Astrocyte (in vitro differentiated cells and primary cell): ENCODE measurements at regions not wholly inside any gene's neighbourhood (a gene's known extent, or its start where the extent isn't known, plus 50 kb on each side); places are given as distances from the start of the nearest gene placed in this dataset.

Experiments used
- DNase-seq: peaks from one replicate; pipeline ENCODE4 v3.0.0-alpha.2; 2010; ENCODE audit warnings: low read depth
- FAIRE-seq: peaks from 2 replicates; lab custom pipeline; 2011; peaks lifted over from hg19 to GRCh38; lab: Jason Lieb, UNC
- H2AFZ ChIP-seq: 2 replicates; pipeline ENCODE4 v1.6.0; 2012; ENCODE audit warnings: low read depth, low read length, inconsistent platforms
- H3K27ac ChIP-seq: 2 replicates; pipeline ENCODE4 v1.5.1; 2011; ENCODE audit warnings: low read depth, low read length, inconsistent platforms
- H3K27me3 ChIP-seq: 2 replicates; pipeline ENCODE4 v1.6.0; 2011; ENCODE audit warnings: low read length, inconsistent platforms; ENCODE audit not compliant: insufficient read depth
- H3K36me3 ChIP-seq: 2 replicates; pipeline ENCODE4 v1.5.1; 2011; ENCODE audit warnings: low read length, inconsistent platforms; ENCODE audit not compliant: insufficient read depth
- H3K4me1 ChIP-seq: 2 replicates; pipeline ENCODE4 v1.5.1; 2011; ENCODE audit warnings: low read length, inconsistent platforms; ENCODE audit not compliant: insufficient read depth
- H3K4me2 ChIP-seq: 2 replicates; pipeline ENCODE4 v1.6.0; 2012; ENCODE audit warnings: low read length, inconsistent platforms
- H3K4me3 ChIP-seq: 2 replicates; pipeline ENCODE4 v1.5.1; 2011; ENCODE audit warnings: low read depth, mild to moderate bottlenecking, low read length, inconsistent platforms; ENCODE audit not compliant: insufficient read depth
- H3K79me2 ChIP-seq: 2 replicates; pipeline ENCODE4 v1.6.0; 2012; ENCODE audit warnings: mild to moderate bottlenecking, low read length, inconsistent platforms; ENCODE audit not compliant: insufficient read depth
- H3K9ac ChIP-seq: 2 replicates; pipeline ENCODE4 v1.6.0; 2012; ENCODE audit warnings: mild to moderate bottlenecking, low read length, inconsistent platforms
- H3K9me3 ChIP-seq: 2 replicates; pipeline ENCODE4 v1.5.1; 2012; ENCODE audit warnings: low read depth, mild to moderate bottlenecking, low read length, inconsistent platforms; ENCODE audit not compliant: insufficient read depth
- H4K20me1 ChIP-seq: 2 replicates; pipeline ENCODE4 v1.6.0; 2012; ENCODE audit warnings: low read length, inconsistent platforms; ENCODE audit not compliant: insufficient read depth
- H3K27ac Mint-ChIP-seq: one replicate; pipeline ENCODE4 v1.8.0; 2021; ENCODE audit warnings: mild to moderate bottlenecking, mixed read lengths; ENCODE audit not compliant: unreplicated experiment
- H3K27me3 Mint-ChIP-seq: one replicate; pipeline ENCODE4 v1.8.0; 2021; ENCODE audit warnings: low read depth, mixed read lengths; ENCODE audit not compliant: unreplicated experiment
- H3K36me3 Mint-ChIP-seq: one replicate; pipeline ENCODE4 v1.8.0; 2021; ENCODE audit warnings: low read depth, mixed read lengths; ENCODE audit not compliant: unreplicated experiment
- H3K4me1 Mint-ChIP-seq: one replicate; pipeline ENCODE4 v1.8.0; 2021; ENCODE audit warnings: low read depth, mixed read lengths; ENCODE audit not compliant: unreplicated experiment
- H3K4me3 Mint-ChIP-seq: one replicate; pipeline ENCODE4 v1.8.0; 2021; ENCODE audit warnings: mild to moderate bottlenecking, moderate library complexity, mixed read lengths; ENCODE audit not compliant: unreplicated experiment
- H3K9me3 Mint-ChIP-seq: one replicate; pipeline ENCODE4 v1.8.0; 2021; ENCODE audit warnings: mild to moderate bottlenecking, mixed read lengths; ENCODE audit not compliant: unreplicated experiment
- EZH2 ChIP-seq: IDR thresholded peaks from 2 replicates; pipeline ENCODE4 v1.6.1; 2012; ENCODE audit warnings: mild to moderate bottlenecking, low read length, inconsistent platforms; ENCODE audit not compliant: insufficient read depth
- TF ChIP-seq, protein P1 (sequence below): IDR thresholded peaks from 2 replicates; pipeline ENCODE4 v1.5.1; 2011; ENCODE audit warnings: low read depth, mild to moderate bottlenecking, inconsistent platforms, low read length, moderate library complexity; ENCODE audit not compliant: insufficient read depth

DNA sequence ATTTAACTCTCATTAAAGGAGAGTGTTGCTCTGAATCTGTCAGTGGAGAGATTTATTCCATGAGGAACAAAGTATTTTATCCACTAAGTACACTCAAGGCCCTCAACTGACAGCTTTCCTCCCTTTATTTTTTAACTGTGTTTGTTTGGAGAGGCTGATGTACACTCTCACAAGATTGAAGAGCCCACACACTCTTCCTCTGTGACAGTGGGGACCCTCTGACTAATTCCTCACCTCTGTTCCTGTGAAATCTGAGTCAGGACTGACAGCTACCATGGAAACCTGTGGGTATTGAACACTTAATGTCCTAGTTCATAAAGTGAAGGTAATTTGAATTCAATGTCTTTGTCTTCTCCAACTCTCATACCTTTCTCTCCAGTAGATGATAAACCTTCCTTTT, 189.8 kb upstream of the PITRM1 start:
- Mint-ChIP-seq H3K9me3 (peaks cover 30% of the 10 kb centered on the region), H3K4me1 (no peaks in the 10 kb centered on the region), H3K27ac (no peak overlapping the region), H3K4me3 (no peak overlapping the region), H3K27me3 (no peaks in the 10 kb centered on the region), H3K36me3 (peaks cover 2% of the 10 kb centered on the region)
- DNase-seq = no peak
- Histone ChIP-seq H3K79me2 (no peaks in the 10 kb centered on the region), H2AFZ (no peak overlapping the region), H3K4me1 (peaks cover 4% of the 10 kb centered on the region), H3K36me3 (no peaks in the 10 kb centered on the region), H4K20me1 (no peaks in the 10 kb centered on the region), H3K9ac (no peak overlapping the region), H3K9me3 (peaks cover 11% of the 10 kb centered on the region), H3K4me3 (no peak overlapping the region), H3K27ac (no peak overlapping the region), H3K4me2 (no peak overlapping the region), H3K27me3 (no peaks in the 10 kb centered on the region)
- no peak for TF ChIP-seq EZH2
- FAIRE-seq = no peak

DNA sequence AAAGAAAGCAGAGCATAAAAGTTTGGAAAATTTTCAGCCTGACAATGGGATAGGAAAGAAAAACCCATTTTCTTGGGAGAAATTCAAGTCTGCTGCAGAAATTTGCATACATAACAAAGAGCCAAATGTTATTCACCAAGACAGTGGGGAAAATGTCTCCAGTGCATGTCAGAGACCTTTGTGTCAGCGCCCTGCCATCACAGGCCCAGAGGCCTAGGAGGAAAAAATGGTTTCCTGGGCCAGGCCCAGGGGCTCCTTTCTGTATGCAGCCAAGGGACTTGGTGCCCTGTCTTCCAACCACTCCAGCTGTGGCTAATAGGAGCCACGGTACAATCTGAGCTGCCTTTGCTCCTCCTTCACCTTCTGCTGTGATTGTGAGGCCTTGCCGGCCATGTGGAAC, 189.1 kb upstream of the PITRM1 start:
- H3K79me2 ChIP-seq = no peaks in the 10 kb centered on the region
- Mint-ChIP-seq H3K27ac (no peak overlapping the region), H3K4me3 (no peak overlapping the region), H3K4me1 (no peaks in the 10 kb centered on the region), H3K27me3 (no peaks in the 10 kb centered on the region), H3K9me3 (peaks cover 30% of the 10 kb centered on the region), H3K36me3 (peaks cover 2% of the 10 kb centered on the region)
- H3K27me3 ChIP-seq = no peaks in the 10 kb centered on the region
- no peak for FAIRE-seq
- no peak overlapping the region for H3K4me3 ChIP-seq
- H3K9me3 ChIP-seq = peaks cover 11% of the 10 kb centered on the region
- H3K36me3 ChIP-seq = no peaks in the 10 kb centered on the region
- TF ChIP-seq EZH2 = no peak
- TF ChIP-seq, protein P1, sequence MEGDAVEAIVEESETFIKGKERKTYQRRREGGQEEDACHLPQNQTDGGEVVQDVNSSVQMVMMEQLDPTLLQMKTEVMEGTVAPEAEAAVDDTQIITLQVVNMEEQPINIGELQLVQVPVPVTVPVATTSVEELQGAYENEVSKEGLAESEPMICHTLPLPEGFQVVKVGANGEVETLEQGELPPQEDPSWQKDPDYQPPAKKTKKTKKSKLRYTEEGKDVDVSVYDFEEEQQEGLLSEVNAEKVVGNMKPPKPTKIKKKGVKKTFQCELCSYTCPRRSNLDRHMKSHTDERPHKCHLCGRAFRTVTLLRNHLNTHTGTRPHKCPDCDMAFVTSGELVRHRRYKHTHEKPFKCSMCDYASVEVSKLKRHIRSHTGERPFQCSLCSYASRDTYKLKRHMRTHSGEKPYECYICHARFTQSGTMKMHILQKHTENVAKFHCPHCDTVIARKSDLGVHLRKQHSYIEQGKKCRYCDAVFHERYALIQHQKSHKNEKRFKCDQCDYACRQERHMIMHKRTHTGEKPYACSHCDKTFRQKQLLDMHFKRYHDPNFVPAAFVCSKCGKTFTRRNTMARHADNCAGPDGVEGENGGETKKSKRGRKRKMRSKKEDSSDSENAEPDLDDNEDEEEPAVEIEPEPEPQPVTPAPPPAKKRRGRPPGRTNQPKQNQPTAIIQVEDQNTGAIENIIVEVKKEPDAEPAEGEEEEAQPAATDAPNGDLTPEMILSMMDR = no peak
- no peak overlapping the region for H3K9ac ChIP-seq
- no peak overlapping the region for H3K4me2 ChIP-seq
- H3K27ac ChIP-seq = no peak overlapping the region
- no peak overlapping the region for H2AFZ ChIP-seq
- H4K20me1 ChIP-seq = no peaks in the 10 kb centered on the region
- DNase-seq = no peak
- H3K4me1 ChIP-seq = peaks cover 4% of the 10 kb centered on the region

DNA sequence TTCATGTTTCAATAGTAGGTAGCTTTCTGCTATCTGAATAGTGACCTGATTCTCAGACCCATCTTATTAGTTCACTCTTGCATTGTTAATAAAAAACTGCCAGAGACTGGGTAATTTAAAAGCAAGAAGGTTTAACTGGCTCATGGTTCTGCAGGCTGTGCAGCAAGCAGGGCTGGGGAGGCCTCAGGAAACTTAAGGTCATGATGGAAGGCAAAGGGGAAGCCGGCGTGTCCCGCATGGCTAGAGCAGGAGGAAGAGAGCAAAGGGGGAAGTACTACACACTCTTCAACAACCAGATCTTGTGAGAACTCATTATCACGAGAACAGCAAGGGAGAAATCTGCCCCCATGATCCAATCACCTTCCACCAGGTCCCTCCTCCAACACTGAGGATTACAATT, 185.2 kb upstream of the PITRM1 start:
- no peak overlapping the region for H3K4me3 Mint-ChIP-seq
- no peaks in the 10 kb centered on the region for H3K36me3 ChIP-seq
- no peak overlapping the region for H3K27ac Mint-ChIP-seq
- H3K79me2 ChIP-seq = no peaks in the 10 kb centered on the region
- H3K4me1 ChIP-seq = no peaks in the 10 kb centered on the region
- no peaks in the 10 kb centered on the region for H3K27me3 Mint-ChIP-seq
- DNase-seq (no peak), FAIRE-seq (no peak)
- peaks cover 2% of the 10 kb centered on the region for H3K36me3 Mint-ChIP-seq
- no peaks in the 10 kb centered on the region for H4K20me1 ChIP-seq
- no peak overlapping the region for H2AFZ ChIP-seq
- no peak overlapping the region for H3K4me2 ChIP-seq
- peaks cover 28% of the 10 kb centered on the region for H3K9me3 Mint-ChIP-seq
- H3K4me1 Mint-ChIP-seq = no peaks in the 10 kb centered on the region
- peaks cover 11% of the 10 kb centered on the region for H3K9me3 ChIP-seq
- H3K9ac ChIP-seq = no peak overlapping the region
- no peak overlapping the region for H3K4me3 ChIP-seq
- no peak for TF ChIP-seq EZH2
- TF ChIP-seq, protein P1 = no peak
- no peak overlapping the region for H3K27ac ChIP-seq
- no peaks in the 10 kb centered on the region for H3K27me3 ChIP-seq
